ENCODE measurements at regions not wholly inside any gene's neighbourhood (a gene's known extent, or its start where the extent isn't known, plus 50 kb on each side); places are given as distances from the start of the nearest gene placed in this dataset.
"Not testable (repeated sequence)": the region's sequence is repeated elsewhere in the genome, so short reads cannot be mapped to it uniquely, and the experiment has no call there.

DNA sequence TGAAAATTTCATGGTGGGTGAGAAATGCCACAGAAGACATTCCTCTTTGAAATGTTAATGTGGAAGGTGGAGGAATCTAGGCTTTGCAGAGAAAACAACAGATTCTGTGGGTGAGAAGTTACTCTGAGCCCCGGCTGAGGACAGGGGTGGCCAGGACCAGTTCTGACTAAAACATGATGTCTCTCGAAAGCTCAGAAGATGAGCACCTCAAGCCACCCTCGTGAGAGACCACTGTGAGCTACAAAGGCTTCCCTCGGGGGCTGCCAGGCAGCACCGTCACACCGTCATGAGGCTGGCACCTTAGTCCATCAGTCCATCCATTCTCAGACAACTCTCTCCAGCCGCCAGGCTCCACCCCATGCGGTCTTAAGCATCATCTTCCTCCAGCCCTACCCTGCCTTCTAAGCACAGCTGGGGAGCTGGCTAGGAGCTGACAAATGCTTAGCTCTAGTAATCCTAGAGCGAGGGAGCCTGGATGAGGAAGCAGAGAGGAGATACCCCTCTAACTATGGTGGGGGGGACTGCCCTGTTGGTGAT, 360.5 kb downstream of the SHANK2 start:
- Histone ChIP-seq H3K36me3 (no peaks in the 10 kb centered on the region), H3K4me3 (no peak overlapping the region), H3K27ac (peak overlapping the region; percentile 9; the same call in 1 of the 2 replicates), H3K9ac (no peak overlapping the region), H3K4me1 (peaks cover 32% of the 10 kb centered on the region), H4K20me1 (no peaks in the 10 kb centered on the region), H3K9me3 (peaks cover 11% of the 10 kb centered on the region), H3K4me2 (peak overlapping the region; percentile 67), H3K27me3 (no peaks in the 10 kb centered on the region)
- no peak for TF ChIP-seq Cebpa-rat (IDR thresholded peaks at IDR 0.05)

GRCh38 chr11:70892889-70893288, 359.5 kb downstream of the SHANK2 start:
- Histone ChIP-seq H3K9me3 (peaks cover 21% of the 10 kb centered on the region), H3K4me1 (peaks cover 27% of the 10 kb centered on the region), H3K27me3 (no peaks in the 10 kb centered on the region), H3K9ac (no peak overlapping the region), H3K4me2 (peak overlapping the region; percentile 67), H3K27ac (no peak overlapping the region), H3K36me3 (no peaks in the 10 kb centered on the region), H4K20me1 (no peaks in the 10 kb centered on the region), H3K4me3 (no peak overlapping the region)
- no peak for TF ChIP-seq Cebpa-rat (IDR thresholded peaks at IDR 0.05)

DNA sequence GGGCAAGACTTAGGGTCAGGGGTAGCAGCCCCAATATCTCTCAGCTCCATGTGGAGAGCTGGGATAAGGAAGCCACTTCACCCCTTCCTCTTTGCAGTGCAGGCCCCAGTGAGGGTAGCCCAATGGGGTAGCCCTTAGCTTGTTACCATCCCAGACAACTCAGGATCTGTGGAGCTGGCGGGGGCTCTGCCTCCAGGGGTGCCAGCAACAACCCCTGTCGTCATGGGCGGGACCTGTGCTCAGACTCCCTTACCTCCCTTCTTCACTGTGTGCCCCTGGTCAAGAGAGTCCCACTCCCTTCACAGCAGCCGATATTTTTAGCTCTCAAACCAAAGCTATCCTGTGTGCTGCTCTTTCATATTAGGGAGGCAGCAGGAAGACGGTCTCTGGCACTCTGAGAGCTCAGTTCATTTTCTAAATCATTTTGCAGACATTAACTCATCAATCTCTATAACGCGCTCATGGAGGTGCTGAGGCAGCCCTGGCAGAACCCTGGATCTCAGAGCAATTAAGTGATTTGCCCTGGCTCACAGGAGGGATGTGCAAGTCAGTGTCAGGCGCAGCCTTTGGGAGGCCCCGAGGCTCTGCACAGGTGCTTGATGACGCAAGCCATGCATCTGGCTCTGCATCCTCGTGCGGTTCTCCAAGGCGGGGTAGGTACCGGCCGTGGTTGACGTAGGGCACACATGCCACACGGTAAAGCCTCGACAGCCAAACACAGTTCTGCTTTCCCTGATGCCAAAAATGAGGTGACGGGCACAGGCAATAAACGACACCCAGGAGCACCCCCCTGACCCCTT, 357.6 kb downstream of the SHANK2 start:
- H4K20me1 ChIP-seq = no peaks in the 10 kb centered on the region
- H3K27ac ChIP-seq = no peak overlapping the region; the same call in 1 of the 2 replicates
- no peaks in the 10 kb centered on the region for H3K27me3 ChIP-seq

DNA sequence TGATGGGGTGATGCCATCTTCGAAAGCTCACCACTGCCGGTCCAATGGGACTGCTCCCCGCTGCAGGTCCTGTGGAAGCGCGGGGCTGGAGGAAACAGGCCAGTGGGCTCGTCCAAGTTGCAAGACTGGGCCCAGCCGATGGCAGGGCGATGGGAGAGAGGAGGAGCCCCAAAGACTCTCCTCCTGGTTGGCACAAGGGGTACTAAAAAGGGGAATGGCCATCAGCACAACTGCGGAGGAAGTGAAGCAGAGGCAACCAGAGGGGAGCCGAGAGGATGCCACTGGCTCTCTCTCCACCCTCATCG, 357.1 kb downstream of the SHANK2 start:
- no peak overlapping the region for H3K4me3 ChIP-seq
- no peaks in the 10 kb centered on the region for H4K20me1 ChIP-seq
- H3K27ac ChIP-seq = no peak overlapping the region
- H3K9ac ChIP-seq = no peak overlapping the region
- H3K4me2 ChIP-seq = no peak overlapping the region
- H3K9me3 ChIP-seq = peaks cover 33% of the 10 kb centered on the region
- TF ChIP-seq Cebpa-rat (IDR thresholded peaks at IDR 0.05) = no peak
- H3K27me3 ChIP-seq = no peaks in the 10 kb centered on the region
- H3K4me1 ChIP-seq = peaks cover 19% of the 10 kb centered on the region
- H3K36me3 ChIP-seq = no peaks in the 10 kb centered on the region

More for the DNA sequence above, 357.6 kb downstream of the SHANK2 start:
- H3K9me3 ChIP-seq = peaks cover 32% of the 10 kb centered on the region
- H3K4me2 ChIP-seq = no peak overlapping the region
- H3K9ac ChIP-seq = no peak overlapping the region
- H3K4me1 ChIP-seq = peaks cover 19% of the 10 kb centered on the region
- TF ChIP-seq Cebpa-rat (IDR thresholded peaks at IDR 0.05) = no peak
- no peaks in the 10 kb centered on the region for H3K36me3 ChIP-seq
- H3K4me3 ChIP-seq = no peak overlapping the region

DNA sequence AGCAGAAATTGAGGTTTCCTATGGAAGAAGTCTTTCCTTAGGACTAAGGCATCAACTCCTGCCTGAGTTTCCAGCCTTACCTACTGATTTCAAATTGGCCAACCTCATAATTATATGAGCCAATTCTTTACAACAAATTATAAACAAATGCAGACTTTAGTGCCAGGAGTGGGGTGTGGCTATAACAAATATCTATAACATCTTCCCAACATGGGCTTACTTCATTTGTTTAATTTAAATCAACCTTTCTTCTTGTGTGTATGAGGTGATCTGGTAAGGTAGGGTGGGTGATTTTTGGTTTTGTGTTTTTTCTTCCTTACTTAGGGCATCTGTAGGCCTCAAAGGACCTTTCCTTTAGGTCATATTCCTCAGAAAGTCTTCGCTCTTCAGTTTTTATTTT, 354.9 kb downstream of the SHANK2 start:
- Histone ChIP-seq H3K27ac (no peak overlapping the region), H3K9ac (no peak overlapping the region), H3K4me1 (peaks cover 23% of the 10 kb centered on the region), H4K20me1 (no peaks in the 10 kb centered on the region), H3K4me3 (no peak overlapping the region), H3K36me3 (no peaks in the 10 kb centered on the region), H3K27me3 (no peaks in the 10 kb centered on the region), H3K9me3 (peaks cover 33% of the 10 kb centered on the region), H3K4me2 (no peak overlapping the region)
- no peak for TF ChIP-seq Cebpa-rat (IDR thresholded peaks at IDR 0.05)

- Histone ChIP-seq H3K9ac (no peak overlapping the region), H3K27me3 (no peaks in the 10 kb centered on the region), H3K4me2 (no peak overlapping the region), H3K9me3 (peaks cover 33% of the 10 kb centered on the region), H3K4me1 (peaks cover 19% of the 10 kb centered on the region), H3K36me3 (no peaks in the 10 kb centered on the region), H3K4me3 (no peak overlapping the region), H3K27ac (no peak overlapping the region), H4K20me1 (no peaks in the 10 kb centered on the region)
- no peak for TF ChIP-seq Cebpa-rat (IDR thresholded peaks at IDR 0.05)
Measured at GRCh38 chr11:70899616-70900015, 352.8 kb downstream of the SHANK2 start.

DNA sequence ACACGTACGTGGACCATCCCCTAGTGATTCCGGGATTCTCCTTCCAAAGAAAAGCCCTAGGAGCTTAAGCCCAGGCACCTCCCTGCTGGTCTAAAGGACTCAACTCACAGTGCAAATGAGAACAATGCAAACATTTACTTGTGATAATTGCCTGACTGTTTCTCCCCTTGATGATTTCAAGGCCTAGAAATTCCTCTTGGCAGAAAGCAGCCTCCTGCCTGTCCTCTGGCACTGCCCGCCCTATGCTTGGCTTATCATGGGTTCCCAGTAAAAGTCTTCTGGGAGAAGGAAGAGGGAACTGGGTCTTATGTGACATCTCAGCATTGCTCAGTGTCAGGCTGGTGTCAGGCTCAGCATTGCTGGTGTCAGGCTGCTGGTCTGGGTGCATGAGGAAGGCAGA, 351.8 kb downstream of the SHANK2 start:
- no peak overlapping the region for H3K4me3 ChIP-seq
- no peak overlapping the region for H3K9ac ChIP-seq
- no peaks in the 10 kb centered on the region for H3K36me3 ChIP-seq
- H4K20me1 ChIP-seq = no peaks in the 10 kb centered on the region
- H3K27me3 ChIP-seq = no peaks in the 10 kb centered on the region
- H3K4me1 ChIP-seq = peaks cover 19% of the 10 kb centered on the region
- TF ChIP-seq Cebpa-rat (IDR thresholded peaks at IDR 0.05) = no peak
- H3K4me2 ChIP-seq = no peak overlapping the region
- peaks cover 33% of the 10 kb centered on the region for H3K9me3 ChIP-seq
- no peak overlapping the region for H3K27ac ChIP-seq

GRCh38 chr11:70901951-70902521, 350.3 kb downstream of the SHANK2 start:
- H3K4me1 ChIP-seq = peaks cover 19% of the 10 kb centered on the region
- H3K36me3 ChIP-seq = no peaks in the 10 kb centered on the region
- peaks cover 29% of the 10 kb centered on the region for H3K9me3 ChIP-seq
- H4K20me1 ChIP-seq = no peaks in the 10 kb centered on the region
- no peak overlapping the region for H3K9ac ChIP-seq
- no peak overlapping the region for H3K4me3 ChIP-seq
- no peak for TF ChIP-seq Cebpa-rat (IDR thresholded peaks at IDR 0.05)
- H3K27ac ChIP-seq = peak overlapping the region; percentile 53
- H3K27me3 ChIP-seq = no peaks in the 10 kb centered on the region
- peak overlapping the region; percentile 67 for H3K4me2 ChIP-seq

DNA sequence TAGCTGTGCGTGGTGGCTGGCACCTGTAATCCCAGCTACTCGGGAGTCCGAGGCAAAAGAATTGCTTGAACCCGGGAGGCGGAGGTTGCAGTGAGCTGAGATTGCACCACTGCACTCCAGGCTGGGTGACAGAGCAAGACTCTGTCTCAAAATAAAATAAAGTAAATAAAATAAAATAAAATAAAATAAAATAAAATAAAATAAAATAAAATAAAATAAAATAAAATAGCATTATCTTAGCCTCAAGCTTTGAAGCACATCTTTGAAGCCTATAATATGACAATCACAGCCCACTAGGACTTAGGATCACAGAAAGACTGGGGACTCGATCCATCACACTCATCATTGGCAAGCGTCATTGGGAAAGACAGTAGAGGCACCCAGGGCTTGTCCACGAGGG, 349.1 kb downstream of the SHANK2 start:
- H3K4me2 ChIP-seq, H3K27ac ChIP-seq, H3K9ac ChIP-seq, H4K20me1 ChIP-seq, H3K27me3 ChIP-seq, H3K36me3 ChIP-seq, H3K4me3 ChIP-seq: not testable (repeated sequence)
- peaks cover 21% of the 10 kb centered on the region for H3K4me1 ChIP-seq
- peaks cover 18% of the 10 kb centered on the region for H3K9me3 ChIP-seq

- H4K20me1 ChIP-seq = no peaks in the 10 kb centered on the region
- no peaks in the 10 kb centered on the region for H3K27me3 ChIP-seq
- no peak overlapping the region for H3K27ac ChIP-seq
- H3K9me3 ChIP-seq = no peaks in the 10 kb centered on the region
- no peak for TF ChIP-seq Cebpa-rat (IDR thresholded peaks at IDR 0.05)
- no peaks in the 10 kb centered on the region for H3K36me3 ChIP-seq
- no peak overlapping the region for H3K4me3 ChIP-seq
- H3K4me2 ChIP-seq = no peak overlapping the region
- H3K9ac ChIP-seq = no peak overlapping the region
- H3K4me1 ChIP-seq = peaks cover 26% of the 10 kb centered on the region
Measured at GRCh38 chr11:70906101-70906500, 346.3 kb downstream of the SHANK2 start.

Measured in BLaER1 (cell line).